ENCODE measurements at regions not wholly inside any gene's neighbourhood (a gene's known extent, or its start where the extent isn't known, plus 50 kb on each side); places are given as distances from the start of the nearest gene placed in this dataset.

DNA sequence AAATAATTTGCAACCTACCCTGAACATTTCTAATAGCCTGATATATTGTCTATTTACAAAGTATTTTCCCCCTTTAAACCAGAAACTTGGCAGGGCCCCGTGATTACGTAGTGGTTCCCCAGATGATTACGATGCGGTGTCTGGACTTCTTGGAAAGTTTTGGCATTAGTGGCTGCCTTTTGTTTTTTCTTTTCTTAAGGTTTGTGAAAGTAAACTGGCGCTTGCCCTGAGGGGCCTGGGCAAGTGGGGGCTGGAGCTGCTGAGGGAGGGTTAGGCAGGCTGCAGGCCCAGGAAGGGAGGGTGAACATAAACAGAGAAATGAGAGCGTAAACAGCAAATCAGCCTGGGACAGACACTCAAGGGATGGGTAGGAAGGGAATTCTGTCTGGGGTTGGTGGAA is 123.6 kb upstream of the MSX1 start:
- no peak for DNase-seq (ENCODE audit: low spot score)

DNA sequence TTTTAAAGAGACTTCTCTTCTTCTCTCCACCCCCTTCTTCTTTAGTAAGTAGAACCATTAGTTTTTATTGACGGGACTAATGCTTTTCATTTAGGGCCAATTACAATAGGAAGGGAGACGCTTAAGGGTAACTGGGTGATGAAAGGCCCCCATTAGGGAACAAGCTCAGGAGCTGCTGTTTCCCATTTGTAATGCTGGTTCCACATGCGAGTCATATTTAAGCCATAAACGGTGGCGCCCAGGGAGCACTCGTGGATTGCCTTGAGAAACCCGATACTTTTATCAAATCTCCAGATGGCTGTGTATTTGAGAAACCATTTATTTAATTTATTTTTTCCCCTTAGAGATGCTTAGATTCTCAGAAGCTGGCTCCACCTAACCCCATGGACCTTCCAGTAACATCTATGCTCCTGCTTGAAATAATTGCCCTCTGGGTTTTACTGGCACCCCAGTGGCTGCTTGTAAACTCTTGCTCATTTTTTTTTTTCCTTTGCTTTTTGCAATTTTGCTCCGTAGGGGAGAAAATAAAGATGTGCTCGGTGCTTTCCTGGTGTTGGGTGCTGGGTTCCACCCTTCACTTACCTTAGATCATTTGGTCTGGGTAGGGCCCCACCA is 124.2 kb upstream of the MSX1 start:
- DNase-seq (ENCODE audit: low spot score), result no peak

DNA sequence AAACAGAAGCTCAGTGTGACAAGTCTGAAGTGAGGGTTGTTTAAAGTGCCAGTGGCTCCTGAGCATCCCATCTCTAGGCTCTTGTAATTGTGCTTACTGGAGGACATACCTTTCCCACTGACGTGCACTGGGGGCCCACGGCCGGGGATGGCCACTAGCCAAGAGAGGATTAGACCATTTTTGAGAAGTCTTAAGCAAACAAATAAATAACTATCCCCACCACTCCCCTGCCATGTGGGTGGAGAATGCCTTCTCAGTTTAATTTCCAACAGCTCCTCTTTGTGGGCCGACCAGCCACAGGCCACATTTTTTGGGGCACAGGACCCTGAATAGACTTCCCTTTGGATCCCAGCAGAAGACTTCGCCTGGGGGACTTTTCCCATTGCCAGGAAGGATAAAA is 125.0 kb upstream of the MSX1 start:
- no peak for DNase-seq (ENCODE audit: low spot score)

DNA sequence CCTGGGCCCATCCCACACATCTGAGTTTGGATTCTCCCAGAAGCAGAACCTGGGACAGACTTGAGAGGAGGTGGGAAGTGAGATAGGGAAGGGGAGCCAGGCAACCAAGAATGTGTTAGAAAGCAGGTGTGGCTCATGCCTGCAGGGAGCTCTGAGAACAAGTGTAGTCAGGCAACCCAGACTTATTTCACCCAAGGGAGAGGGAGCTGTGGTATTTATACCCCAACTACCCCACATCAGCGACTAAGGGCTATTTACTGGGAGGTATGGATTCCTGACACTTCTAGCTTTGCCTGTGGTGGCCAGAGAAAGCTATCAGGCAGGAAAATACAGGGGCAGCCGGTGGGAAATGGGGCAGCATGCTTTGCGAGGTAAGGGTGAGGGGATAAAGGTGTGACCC is 125.8 kb upstream of the MSX1 start:
- DNase-seq (ENCODE audit: low spot score), result no peak

DNA sequence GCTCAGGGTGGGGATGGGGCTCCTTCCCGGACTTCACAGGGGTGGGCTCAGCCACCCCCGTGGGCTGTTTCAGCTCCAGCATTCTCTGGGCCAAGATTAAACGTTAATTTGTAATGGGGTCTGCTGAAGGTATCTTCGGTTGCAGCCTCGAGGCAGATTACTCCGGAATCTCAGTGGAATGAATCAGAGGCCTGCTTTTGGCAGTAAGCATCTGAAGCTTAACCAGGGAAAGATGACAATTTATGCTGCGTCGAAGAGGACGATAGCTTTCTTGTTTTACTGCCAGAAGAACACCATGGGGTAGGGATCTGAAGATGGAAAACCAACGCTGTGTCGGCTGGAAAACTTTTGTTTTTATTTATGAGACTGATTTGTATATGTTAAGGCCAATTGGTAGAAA is 129.2 kb upstream of the MSX1 start:
- DNase-seq (ENCODE audit: low spot score), result no peak

DNA sequence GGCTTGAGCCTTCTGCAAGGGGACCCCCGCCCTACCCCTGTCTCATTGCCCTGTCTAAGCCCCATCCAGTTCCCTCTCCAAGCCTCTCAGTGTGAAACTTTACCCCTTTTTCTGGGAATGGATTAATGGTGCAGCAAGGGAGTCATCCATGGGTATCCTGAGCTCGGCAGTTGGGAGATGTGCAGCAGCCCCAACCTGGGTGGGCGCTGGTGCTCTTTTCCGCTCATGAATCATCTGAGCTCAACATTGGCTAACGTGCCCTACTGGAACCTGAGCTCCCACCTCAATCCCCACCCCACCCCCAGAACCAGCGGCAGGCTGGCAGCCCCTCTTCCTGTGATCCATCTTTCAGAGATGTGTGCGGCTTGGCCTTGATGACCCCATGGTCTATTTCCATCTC is 130.3 kb upstream of the MSX1 start:
- DNase-seq (ENCODE audit: low spot score), result no peak

DNA sequence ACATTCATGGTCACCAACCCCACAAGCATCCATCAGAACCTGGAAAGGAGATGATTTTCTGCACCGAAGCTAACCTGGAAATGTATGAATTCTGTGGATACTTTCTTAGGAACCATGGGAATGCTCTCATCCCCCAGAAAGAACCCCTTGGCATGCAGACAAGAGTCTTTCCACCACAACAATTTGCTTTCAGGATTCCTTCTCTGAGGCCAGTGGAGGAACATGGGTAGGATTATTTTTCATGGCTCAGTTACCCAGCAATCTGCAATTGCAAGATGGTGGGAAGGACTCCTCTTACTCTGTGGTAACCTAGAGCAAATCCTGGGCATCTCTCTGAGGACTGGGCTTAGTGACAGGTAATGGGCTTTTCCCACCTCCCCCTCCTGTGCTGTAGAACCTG is 131.9 kb upstream of the MSX1 start:
- no peak for DNase-seq (ENCODE audit: low spot score)

DNA sequence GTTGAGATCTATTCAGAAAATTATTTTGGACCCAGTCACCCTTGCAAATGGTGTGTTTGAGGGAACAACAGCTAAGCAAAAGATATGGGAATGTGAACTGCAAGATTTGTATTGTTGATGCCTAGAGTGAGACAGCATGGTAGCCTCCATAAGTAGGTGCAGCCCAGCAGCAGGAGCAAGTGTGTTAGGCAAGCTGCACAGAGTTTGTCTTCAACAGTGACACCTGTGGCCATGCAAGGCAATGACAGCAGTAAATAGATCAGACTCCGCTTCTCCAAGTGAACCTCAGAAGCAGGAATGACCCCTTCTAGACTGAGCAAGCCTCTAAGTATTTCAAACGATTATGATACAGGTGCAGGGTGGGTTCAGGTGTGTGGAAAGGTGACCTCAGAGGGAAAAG is 133.4 kb upstream of the MSX1 start:
- DNase-seq (ENCODE audit: low spot score), result no peak

DNA sequence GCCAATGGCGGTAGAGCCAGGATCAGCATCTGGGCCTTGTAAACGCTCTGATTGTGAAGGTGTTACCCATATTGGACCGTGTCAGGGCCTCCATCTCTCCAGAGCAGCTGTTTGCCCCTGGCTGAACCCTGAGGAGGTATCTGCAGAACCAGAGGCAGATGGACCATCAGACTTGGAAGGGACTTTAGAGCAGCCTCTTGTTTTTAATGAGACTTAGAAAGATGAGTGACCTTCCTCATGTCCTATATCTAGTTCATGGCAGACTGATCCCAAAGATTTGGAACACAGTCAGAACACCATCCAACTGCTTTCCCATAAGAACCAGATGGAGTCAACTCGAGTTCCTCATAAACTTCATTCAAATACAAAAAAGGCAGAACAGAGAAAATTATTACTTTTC is 135.1 kb upstream of the MSX1 start:
- no peak for DNase-seq (ENCODE audit: low spot score)

DNA sequence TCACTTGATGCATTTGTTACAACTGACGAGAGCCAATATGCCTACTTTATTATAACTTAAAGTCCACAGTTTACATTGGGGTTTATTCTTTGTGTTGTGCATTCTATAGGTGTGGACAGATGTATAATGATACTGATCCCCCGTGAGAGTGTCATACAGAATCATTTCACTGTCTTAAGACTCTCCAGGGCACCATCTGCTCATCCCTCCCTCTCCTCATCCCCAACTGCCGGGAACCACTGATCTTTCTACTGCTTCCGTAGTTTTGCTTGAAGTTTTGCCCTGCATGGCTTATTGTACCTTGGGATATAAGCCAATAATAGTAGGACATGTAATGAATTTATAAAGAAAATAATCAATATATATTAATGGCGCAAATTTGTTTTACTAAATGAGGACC is 137.8 kb upstream of the MSX1 start:
- DNase-seq (ENCODE audit: low spot score), result no peak

DNA sequence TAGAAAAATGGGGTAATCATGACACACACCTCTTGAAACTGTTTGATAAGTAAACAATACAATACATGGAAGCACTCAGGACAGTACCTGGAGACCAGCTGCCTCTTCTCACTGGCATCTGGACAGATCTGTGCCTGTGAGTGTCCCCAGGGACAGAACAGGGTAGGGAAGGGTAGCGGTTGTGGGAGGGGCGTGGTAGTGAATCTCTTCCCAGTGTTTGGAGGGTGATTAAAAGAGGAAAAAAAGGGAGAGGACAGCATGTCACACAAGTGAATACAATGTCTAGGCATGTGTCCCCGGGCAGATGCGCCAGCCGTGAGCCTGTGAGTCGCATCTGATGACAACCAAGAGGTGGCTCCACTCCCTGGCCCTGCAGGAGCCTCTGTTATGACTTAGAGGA is 138.8 kb upstream of the MSX1 start:
- no peak for DNase-seq (ENCODE audit: low spot score)

DNA sequence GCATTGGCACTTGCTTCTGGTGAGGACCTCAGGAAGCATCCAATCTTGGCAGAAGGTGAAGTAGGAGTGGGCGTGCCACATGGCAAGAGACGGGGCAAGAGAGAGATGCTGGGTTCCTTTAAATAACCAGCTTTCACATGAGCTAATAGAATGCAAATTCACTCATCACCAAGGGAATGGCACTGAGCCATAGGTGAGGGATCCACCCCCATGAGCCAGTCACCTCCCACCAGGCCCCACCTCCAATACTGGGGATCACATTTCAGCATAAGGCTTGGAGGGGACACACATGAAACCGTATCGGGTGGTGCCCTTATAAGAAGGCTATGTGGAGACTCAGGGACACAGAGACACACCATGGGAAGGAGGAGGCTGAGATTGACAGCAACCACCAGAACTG is 140.0 kb upstream of the MSX1 start:
- no peak for DNase-seq (ENCODE audit: low spot score)

DNA sequence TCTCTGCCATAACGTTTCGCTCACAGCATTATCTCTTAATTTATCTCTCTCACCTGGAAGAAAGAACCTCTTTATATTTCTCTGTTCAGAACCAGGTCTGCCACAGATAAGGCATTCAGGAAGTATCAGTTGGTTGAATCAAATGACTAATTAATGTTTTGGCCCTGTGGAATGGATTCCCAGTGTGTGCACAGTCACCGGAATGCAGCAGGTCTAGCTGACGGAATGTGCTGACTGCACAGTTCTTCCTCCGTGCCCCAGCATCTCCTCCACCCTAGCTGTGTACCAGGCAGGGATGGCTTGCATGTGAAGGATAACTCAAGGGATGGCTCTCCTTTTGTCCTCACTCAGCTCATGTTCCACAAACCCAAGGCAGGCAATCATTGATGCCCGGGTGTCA is 141.8 kb upstream of the MSX1 start:
- DNase-seq (ENCODE audit: low spot score), result no peak

DNA sequence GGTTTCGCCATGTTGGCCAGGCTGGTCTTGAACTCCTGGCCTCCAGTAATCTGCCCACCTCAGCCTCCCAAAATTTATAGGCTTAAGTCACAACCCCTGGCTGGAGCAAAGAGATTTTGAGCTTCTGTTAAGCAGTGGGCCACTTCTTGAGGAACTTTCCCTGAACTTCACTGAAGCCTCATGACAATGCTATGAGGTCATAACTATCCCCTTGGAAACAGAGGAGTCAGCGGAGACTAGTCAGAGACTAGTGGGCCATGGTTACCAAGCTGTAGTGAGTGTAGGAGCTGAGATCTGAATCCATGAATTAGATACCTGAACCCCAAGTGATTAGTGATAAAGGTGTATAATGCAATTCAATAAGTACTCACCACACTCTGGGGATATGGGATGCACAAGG is 145.1 kb upstream of the MSX1 start:
- DNase-seq (ENCODE audit: low spot score), result no peak

DNA sequence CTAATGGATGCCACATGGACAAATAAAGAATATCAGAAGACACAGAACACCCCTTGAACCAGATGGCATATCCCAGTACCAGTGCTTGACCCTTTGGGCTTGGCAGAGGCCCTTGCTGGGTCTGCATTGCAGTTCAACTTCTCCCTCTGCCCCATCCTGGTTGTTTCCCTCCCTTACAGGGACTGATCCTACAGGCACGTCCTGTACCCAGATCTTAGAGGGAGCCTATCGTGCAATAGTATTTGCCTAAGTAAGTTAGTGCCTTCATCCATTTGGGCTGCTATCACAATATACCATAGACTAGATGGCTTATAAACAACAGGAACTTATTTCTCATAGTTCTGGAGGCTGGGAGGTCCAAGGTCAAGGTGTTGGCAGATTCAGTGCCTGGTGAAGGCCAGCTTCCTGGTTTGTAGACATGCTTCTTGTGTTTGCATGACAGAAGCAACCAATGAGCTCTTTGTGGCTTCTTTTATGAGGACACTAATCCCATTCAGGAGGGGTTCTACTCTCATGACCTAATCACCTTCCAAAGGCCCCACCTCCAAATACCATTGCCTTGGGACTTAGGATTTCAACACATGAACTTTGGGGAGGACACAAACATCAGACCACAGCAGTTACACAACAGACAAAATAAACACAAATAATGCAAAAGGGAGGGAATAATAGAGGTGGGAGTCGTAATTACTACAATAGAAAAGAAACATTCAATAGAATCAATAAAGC is 146.5 kb upstream of the MSX1 start:
- no peak for DNase-seq (ENCODE audit: low spot score)

DNA sequence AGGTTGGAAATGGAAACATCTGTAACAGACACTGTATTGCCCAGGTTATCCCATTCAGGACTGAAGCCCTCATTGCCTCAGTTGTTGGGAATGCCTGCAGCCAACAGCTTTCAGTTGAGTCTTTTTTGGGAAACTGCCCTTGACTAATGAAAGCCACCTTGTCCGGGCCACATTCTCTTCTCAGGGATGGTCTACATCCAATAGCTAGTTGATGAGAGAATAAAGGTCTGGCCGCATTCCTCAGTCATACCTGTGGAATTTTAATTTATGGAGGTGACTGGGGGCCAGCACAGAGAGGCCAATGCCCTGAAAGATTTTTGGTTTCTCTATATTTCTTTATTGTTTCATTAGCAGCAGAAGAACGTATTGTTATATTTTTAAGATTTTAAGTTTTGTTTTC is 147.6 kb upstream of the MSX1 start:
- no peak for DNase-seq (ENCODE audit: low spot score)

DNA sequence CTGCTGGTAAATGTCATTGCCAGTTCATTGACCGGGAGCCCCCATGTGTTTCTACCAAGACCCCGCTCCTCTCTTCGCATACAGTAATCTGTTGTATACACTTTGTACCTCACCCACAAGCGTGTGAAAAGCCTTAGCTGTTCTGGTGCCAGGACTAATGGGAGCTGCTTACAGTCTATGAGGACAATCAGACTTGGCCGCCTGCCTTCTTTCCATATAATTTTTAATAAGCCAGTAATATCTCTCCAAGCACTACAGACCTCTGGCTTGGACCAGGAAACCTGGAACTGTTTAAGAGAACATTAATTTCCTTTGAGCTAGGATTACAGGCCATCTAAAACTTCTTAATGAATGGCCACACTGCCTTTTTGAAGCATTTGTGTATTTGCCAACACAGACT is 149.7 kb upstream of the MSX1 start:
- no peak for DNase-seq (ENCODE audit: low spot score)

DNA sequence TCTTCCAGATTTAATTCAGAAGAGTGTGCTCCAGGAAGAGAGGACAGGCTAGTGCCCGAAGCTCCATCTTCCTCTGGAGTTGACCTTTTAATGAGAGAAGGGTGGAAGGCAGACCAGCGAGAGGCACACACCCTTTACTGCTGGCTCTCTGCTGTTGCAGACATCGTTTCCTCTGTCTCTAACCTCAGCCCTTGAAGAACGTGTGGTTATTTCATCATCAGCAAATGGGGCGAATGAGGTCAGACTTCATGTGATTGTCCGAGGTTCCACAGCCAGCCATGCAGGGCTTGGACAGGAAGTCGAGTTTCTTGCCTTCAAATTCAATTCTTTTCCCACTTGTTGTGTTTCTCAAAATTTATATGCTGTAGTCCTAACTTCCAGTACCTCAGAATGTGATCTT is 155.2 kb upstream of the MSX1 start:
- DNase-seq (ENCODE audit: low spot score), result no peak

DNA sequence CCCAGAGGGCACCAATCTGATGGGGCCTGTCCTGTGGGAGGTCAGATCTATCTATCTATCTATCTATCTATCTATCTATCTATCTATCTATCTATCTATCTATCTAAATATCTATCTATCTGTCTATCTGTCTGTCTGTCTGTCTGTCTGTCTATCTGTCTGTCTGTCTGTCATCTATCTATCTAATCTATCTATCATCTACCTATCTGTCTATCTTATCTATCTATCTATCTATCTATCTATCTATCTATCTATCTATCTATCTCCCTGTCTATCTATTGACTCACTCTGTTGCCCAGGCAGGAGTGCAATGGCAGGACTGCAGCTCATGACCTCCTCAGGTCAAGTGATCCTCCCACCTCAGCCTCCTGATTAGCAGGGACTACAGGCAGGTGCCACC is 155.7 kb upstream of the STX18 start:
- DNase-seq (ENCODE audit: low spot score), result no peak

DNA sequence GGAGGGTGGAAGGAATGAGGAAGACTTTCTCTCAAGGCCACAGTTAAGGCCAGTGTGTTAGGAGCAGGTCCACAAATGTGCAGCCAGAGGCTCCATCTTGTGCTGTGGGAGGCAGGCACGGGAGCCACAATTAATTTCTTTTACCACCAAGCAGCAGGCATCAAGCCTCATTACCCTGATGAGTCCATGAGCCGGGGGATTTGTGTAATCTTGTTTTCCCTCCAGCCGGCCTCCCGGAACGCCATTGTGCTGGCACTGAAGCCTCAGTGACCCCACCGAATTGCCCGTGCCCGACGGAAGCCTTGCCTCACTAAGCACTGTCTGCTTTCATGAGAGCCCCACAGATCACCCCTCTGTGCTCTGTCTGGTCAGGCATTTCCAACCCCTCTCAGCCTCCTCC is 154.7 kb upstream of the STX18 start:
- DNase-seq (ENCODE audit: low spot score), result no peak

DNA sequence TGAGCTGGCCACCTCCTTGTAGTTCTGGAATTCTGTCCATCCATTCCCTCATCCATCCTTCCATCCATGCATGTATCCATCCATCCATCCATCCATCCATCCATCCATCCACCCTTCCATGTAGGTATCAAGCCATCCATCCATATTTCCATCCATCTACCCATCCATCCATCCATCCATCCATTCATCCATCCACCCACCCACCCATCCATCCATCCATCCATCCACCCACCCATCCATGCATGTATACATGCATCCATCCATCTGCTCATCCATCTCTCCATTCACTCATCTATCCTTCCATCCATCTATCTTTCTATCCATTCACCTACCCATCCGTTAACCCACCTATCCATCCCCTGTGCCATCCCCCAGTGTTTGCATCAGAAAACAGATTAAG is 153.6 kb upstream of the STX18 start:
- DNase-seq (ENCODE audit: low spot score), result no peak

DNA sequence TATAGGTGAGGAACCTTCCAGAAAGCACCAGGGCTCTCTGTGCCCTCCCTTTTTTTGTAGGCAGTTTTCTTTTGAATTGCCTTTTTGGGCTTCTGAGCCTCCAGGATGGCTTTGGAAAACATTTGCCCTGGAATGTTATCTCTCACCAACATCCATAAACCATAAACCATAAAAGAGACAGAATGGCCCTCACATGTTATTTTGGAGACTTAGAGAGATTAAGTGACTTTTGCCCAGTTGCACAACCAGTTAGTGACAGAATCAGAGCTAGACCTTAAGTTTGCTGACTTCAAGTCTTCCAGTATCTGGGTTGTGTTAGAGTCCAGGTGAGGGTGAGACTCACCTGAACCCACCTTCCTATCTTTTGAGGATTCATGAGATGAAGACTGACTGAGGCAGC is 153.0 kb upstream of the STX18 start:
- no peak for DNase-seq (ENCODE audit: low spot score)

DNA sequence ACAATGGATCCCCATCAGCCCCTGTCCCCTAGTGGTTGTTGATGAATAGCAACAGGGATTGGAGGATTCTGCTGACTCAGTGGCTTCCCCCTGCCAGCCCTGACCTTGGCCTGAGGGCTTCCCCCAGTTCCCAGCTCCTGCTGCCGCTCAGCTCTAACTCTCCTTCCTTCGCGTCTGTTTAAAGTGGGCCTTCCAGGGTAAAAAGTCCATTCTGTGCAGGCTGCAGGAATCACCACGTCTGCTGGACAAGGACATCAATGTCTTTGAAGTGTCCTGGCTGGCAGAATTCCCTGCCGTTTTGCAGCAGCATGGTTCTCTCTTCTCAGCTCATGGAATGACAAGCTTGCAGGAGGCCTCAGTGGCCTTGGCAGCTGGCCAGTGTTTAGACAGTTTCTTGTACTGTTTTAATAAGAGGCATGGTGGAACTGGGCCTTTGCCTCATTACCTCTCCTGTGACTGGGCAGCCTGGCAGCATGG is 152.5 kb upstream of the STX18 start:
- DNase-seq (ENCODE audit: low spot score), result no peak

DNA sequence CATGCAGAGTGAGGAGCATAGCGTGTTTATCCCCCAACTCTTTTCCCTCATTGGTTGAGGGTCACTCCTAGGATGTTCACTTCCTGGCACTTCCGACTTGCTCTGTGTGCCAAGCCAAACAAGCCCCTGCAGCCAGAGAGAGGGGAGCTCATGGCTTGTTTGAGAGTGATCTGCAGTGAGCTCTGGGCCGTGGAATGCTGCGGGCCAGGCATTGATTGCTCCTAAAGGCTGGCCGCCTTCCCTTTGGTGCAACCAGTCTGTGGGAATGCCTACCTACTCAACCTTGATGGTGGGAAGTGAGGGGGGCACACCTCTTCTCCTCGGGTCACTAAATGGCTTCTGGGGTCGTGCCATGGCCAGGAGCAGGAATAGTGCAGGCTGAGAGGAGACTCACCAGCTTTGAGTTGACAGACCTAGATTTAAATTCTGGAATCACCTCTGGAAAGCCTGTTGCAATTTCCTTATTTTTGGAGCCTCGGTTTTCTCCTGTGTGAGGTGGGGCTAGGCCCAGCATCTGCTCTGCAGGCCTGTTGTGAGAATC is 152.0 kb upstream of the STX18 start:
- DNase-seq (ENCODE audit: low spot score), result no peak
